ENCODE measurements at regions not wholly inside any gene's neighbourhood (a gene's known extent, or its start where the extent isn't known, plus 50 kb on each side); places are given as distances from the start of the nearest gene placed in this dataset.

DNA sequence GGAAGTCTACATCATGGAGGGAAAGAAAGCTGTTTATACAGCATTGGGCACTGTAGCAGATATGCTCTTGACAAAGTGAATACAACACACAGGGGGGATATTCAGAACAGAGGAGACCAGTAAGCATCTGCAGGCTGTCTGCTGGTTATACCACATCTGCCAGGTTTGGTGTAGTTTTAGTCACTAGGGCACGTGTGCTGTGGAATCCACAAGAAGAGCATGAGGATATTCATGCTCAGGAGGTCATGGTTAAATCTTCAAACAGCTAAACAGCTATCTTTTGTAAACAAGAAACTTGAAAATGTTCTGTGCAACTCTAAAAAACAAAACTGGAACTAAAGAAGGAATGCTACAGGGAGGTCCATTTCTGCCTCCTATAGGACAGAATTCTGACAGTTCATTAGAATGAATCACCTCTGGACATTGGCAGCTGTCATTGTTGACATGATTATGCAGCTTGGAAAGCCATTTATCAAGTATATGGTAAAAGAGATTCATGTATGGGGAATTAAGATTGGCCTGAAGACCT lies 175.8 kb downstream of the RCHY1 start:
- TF ChIP-seq, protein P1, sequence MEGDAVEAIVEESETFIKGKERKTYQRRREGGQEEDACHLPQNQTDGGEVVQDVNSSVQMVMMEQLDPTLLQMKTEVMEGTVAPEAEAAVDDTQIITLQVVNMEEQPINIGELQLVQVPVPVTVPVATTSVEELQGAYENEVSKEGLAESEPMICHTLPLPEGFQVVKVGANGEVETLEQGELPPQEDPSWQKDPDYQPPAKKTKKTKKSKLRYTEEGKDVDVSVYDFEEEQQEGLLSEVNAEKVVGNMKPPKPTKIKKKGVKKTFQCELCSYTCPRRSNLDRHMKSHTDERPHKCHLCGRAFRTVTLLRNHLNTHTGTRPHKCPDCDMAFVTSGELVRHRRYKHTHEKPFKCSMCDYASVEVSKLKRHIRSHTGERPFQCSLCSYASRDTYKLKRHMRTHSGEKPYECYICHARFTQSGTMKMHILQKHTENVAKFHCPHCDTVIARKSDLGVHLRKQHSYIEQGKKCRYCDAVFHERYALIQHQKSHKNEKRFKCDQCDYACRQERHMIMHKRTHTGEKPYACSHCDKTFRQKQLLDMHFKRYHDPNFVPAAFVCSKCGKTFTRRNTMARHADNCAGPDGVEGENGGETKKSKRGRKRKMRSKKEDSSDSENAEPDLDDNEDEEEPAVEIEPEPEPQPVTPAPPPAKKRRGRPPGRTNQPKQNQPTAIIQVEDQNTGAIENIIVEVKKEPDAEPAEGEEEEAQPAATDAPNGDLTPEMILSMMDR (IDR thresholded peaks at IDR 0.05), result no peak
- no peak for TF ChIP-seq POLR2A (IDR thresholded peaks at IDR 0.05)

Data from adrenal gland (tissue), 5 donors.